Transverse colon (tissue), 4 donors: ENCODE measurements at regions not wholly inside any gene's neighbourhood (a gene's known extent, or its start where the extent isn't known, plus 50 kb on each side); places are given as distances from the start of the nearest gene placed in this dataset.

Experiments used
- POLR2AphosphoS5 ChIP-seq, 3 donors: sonication (generic); formaldehyde crosslinking; IDR thresholded peaks; one replicate each; pipeline ENCODE4 v1.6.1; 2016; ENCODE audit warnings: antibody characterized with exemption in 3 of 3
- TF ChIP-seq, protein P1 (sequence below), 5 experiments: fragments of 200-600 bp in 3 of 5; fragments of 450-650 bp in 2 of 5; sonication (generic) in 3 of 5; IDR thresholded peaks; 1 replicate in 2 of 5; 2 replicates in 3 of 5; pipeline ENCODE4 v1.5.1; 2016 to 2017; ENCODE audit warnings: antibody characterized with exemption in 5 of 5, inconsistent platforms in 3 of 5, mild to moderate bottlenecking in 2 of 5, moderate library complexity in 1 of 5

GRCh38 chr3:34534013-34534412 lies 735.6 kb downstream of the PDCD6IP start:
- TF ChIP-seq, protein P1, sequence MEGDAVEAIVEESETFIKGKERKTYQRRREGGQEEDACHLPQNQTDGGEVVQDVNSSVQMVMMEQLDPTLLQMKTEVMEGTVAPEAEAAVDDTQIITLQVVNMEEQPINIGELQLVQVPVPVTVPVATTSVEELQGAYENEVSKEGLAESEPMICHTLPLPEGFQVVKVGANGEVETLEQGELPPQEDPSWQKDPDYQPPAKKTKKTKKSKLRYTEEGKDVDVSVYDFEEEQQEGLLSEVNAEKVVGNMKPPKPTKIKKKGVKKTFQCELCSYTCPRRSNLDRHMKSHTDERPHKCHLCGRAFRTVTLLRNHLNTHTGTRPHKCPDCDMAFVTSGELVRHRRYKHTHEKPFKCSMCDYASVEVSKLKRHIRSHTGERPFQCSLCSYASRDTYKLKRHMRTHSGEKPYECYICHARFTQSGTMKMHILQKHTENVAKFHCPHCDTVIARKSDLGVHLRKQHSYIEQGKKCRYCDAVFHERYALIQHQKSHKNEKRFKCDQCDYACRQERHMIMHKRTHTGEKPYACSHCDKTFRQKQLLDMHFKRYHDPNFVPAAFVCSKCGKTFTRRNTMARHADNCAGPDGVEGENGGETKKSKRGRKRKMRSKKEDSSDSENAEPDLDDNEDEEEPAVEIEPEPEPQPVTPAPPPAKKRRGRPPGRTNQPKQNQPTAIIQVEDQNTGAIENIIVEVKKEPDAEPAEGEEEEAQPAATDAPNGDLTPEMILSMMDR (IDR thresholded peaks at IDR 0.05), result no peak
- no peak for TF ChIP-seq POLR2AphosphoS5 (IDR thresholded peaks at IDR 0.05)
